ENCODE measurements at regions not wholly inside any gene's neighbourhood (a gene's known extent, or its start where the extent isn't known, plus 50 kb on each side); places are given as distances from the start of the nearest gene placed in this dataset.
"Not testable (repeated sequence)": the region's sequence is repeated elsewhere in the genome, so short reads cannot be mapped to it uniquely, and the experiment has no call there.

DNA sequence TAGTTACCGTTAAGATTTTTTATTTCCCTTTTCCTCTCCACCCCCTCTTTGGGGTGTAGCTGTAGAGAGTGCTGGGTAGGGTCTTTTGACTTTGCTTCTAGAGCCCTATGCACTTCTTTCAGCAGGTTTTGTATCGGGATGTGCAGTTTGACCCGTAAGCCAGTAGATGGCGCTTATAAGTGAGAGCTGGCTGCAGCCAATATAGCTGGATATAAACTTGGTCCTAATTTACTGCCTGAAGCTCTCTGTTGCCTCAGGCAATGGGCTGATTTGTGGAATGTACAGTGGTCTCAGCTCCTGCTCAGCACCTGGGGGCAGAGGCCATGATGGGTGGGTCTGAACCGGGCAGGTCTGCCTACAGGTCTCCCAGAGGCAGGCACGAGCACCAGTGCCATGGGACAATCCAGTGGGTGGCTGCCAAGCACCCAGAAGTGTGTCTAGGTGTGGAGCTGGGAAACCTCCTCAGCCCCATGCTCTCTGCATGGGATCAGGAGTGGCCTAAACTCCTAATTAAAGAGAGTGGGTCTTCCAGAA, 146.5 kb downstream of the SPANXN1 start:
- DNase-seq = no peak

- no peak for DNase-seq
Observed at GRCh38 chrX:145394344-145394743, 147.0 kb downstream of the SPANXN1 start.

- DNase-seq = no peak
Observed at GRCh38 chrX:145396612-145397011, 149.3 kb downstream of the SPANXN1 start.

GRCh38 chrX:145405012-145405411, 157.7 kb downstream of the SPANXN1 start:
- DNase-seq = peak; percentile 1

GRCh38 chrX:145410622-145411021, 163.3 kb downstream of the SPANXN1 start:
- DNase-seq = no peak

- DNase-seq = not testable (repeated sequence)
Observed at GRCh38 chrX:145436211-145436610, 188.9 kb downstream of the SPANXN1 start.

GRCh38 chrX:145464650-145465049, 217.3 kb downstream of the SPANXN1 start:
- DNase-seq = no peak

- no peak for DNase-seq
Observed at GRCh38 chrX:145475725-145476124, 228.4 kb downstream of the SPANXN1 start.

- no peak for DNase-seq
Observed at GRCh38 chrX:145484740-145485139, 237.4 kb downstream of the SPANXN1 start.

- DNase-seq = no peak
Observed at GRCh38 chrX:145502670-145503069, 255.4 kb downstream of the SPANXN1 start.

DNA sequence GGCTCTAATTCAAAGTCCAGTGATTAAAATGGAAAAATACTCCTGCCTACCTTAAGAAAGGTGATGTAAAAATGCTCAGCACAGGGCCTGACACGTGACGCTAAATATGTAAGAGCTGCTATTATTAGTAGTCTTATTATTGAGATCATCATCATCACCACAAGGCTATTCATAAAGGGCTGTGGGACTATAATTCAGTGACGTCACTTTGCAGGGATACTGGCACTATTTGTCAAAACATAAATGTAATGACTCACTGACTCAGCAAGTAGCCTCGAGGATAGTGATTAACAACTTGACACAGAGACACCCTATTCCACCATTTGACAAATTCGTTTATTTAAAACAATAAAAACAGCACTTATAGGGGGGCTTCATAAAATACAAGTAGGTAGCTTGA, 258.9 kb downstream of the SPANXN1 start:
- no peak for DNase-seq

GRCh38 chrX:145524931-145525330, 277.6 kb downstream of the SPANXN1 start:
- DNase-seq = no peak

DNA sequence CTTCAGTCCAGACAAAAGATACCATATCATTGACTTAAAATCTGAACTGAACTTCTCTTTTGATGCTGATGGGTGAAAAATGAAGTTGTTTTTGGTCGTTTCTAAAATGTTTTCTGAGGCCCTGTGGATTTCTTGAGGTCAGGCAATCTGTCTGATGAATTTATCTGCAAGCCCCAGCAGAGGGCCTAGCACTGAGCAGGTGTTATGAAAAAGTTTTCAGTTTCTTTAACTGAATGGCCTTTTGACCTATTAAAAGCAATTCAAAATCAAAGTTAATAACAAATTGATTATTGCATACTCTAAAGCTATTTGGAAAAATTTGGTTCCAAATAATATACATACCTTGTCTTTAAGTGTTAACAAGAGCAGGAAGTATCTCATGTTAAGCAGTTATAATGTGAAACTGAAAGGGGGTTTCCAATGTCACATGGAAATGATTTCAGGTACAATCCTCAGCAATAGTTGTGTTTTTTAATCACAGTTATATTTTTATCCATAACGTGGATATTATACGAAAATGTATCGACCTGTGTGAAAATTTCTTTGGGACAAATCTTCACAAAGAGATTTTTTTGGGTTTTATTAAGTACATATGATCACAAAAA, 285.0 kb downstream of the SPANXN1 start:
- DNase-seq = no peak

- no peak for DNase-seq
Observed at GRCh38 chrX:145533534-145533933, 284.1 kb upstream of the SLITRK2 start.

DNA sequence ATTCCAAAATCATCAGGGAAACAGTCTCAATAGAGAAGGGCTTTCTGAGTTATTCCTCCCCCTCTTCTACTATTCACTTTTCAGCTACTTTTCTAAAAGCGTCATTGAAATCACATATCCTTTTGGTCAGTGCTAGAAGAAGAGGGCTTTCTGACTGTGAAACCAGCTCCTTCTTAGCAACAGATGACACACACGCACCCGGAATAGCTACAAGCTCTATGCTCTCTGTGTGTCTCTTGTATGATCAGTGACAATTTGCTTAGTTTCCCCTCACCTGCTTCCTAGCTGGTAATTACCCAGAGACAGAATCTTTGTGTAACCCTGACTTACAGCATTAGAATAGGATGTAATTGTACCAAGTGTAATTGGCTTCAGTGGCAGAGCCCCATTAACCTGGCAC, 268.1 kb upstream of the SLITRK2 start:
- DNase-seq = no peak

DNA sequence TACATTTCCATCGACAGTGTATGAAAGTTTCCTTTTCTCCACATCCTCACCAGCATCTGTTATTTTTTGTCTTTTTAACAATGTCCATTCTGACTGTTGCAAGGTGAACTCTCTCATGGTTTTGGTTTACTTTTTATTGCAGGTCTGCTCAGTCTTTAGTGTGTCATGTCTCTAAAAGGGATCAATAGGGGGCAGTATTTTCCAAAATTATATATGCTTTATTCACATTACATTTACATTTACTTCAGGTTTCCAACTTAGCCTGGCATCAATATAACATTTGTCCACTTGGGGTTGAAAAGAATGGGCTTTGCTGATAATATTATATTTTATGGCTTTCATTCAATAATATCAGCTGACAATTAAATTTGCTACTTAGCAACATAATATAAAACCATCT, 265.0 kb upstream of the SLITRK2 start:
- DNase-seq = no peak

- no peak for DNase-seq
Observed at GRCh38 chrX:145553702-145554101, 263.9 kb upstream of the SLITRK2 start.

GRCh38 chrX:145563159-145563558, 254.5 kb upstream of the SLITRK2 start:
- DNase-seq = no peak

GRCh38 chrX:145609951-145610511, 207.6 kb upstream of the SLITRK2 start:
- DNase-seq = no peak

- no peak for DNase-seq
Observed at GRCh38 chrX:145613894-145614293, 203.7 kb upstream of the SLITRK2 start.

DNA sequence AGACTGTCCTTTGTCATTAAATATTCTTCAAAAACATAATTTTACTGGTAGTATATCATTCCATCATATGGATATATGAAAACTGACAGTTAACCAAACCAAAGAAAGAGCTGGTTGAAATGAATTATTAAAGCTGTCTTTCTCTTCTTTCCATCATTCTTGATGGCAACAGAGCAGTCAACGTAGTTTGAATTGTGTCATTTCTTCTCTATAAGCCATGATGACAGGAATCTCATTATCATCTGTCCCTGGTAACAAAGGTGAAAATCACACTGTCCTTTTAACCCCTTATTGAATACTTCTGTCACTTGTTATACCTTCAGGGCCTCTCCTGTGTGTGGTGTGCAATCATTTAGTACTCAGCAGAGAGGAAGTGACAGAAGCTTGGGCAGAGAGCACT, 197.0 kb upstream of the SLITRK2 start:
- DNase-seq = no peak

DNA sequence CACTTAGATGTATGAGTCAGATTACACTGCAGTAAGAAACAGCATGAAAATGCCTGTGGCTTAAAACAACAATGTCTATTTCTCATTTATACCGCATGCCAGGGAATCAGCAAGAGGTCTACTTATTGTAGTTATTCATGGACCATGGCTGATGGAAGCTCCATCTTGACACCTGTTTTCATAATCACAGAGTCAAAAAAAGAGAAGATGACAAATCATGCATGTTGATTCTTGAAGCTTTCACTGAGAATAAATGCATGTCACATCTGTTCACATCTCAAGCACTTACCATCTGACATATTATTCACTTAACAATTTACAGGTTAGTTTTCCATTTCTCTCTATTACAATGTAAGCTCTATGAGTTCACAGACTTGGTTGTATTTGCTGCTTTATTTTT, 194.2 kb upstream of the SLITRK2 start:
- no peak for DNase-seq

DNA sequence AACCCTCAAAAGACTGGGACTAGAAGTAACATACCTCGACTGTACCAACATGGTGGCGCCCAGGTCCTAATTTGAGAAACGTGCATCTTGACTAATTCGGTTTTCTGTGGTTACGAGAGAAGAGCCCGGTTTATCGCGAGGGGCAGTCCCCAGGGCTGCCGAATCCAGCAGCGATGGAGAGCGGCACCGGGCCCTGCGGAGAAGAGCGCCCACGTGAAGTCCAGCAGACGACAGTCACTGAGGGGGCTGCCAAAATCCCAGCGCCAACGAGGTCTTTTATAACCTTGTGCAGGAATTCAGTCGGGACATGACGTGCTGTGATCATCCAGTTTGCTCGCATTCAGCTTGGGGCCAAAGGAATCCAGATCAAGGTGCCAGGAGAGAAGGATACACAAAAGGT, 187.5 kb upstream of the SLITRK2 start:
- DNase-seq = no peak

- DNase-seq = no peak
Observed at GRCh38 chrX:145630806-145631435, 186.7 kb upstream of the SLITRK2 start.
